Astrocyte (in vitro differentiated cells and primary cell): ENCODE measurements at regions not wholly inside any gene's neighbourhood (a gene's known extent, or its start where the extent isn't known, plus 50 kb on each side); places are given as distances from the start of the nearest gene placed in this dataset.

Experiments used
- DNase-seq: peaks from one replicate; pipeline ENCODE4 v3.0.0-alpha.2; 2010; ENCODE audit warnings: low read depth
- FAIRE-seq: peaks from 2 replicates; lab custom pipeline; 2011; peaks lifted over from hg19 to GRCh38; lab: Jason Lieb, UNC
- H2AFZ ChIP-seq: 2 replicates; pipeline ENCODE4 v1.6.0; 2012; ENCODE audit warnings: low read depth, low read length, inconsistent platforms
- H3K27ac ChIP-seq: 2 replicates; pipeline ENCODE4 v1.5.1; 2011; ENCODE audit warnings: low read depth, low read length, inconsistent platforms
- H3K27me3 ChIP-seq: 2 replicates; pipeline ENCODE4 v1.6.0; 2011; ENCODE audit warnings: low read length, inconsistent platforms; ENCODE audit not compliant: insufficient read depth
- H3K36me3 ChIP-seq: 2 replicates; pipeline ENCODE4 v1.5.1; 2011; ENCODE audit warnings: low read length, inconsistent platforms; ENCODE audit not compliant: insufficient read depth
- H3K4me1 ChIP-seq: 2 replicates; pipeline ENCODE4 v1.5.1; 2011; ENCODE audit warnings: low read length, inconsistent platforms; ENCODE audit not compliant: insufficient read depth
- H3K4me2 ChIP-seq: 2 replicates; pipeline ENCODE4 v1.6.0; 2012; ENCODE audit warnings: low read length, inconsistent platforms
- H3K4me3 ChIP-seq: 2 replicates; pipeline ENCODE4 v1.5.1; 2011; ENCODE audit warnings: low read depth, mild to moderate bottlenecking, low read length, inconsistent platforms; ENCODE audit not compliant: insufficient read depth
- H3K79me2 ChIP-seq: 2 replicates; pipeline ENCODE4 v1.6.0; 2012; ENCODE audit warnings: mild to moderate bottlenecking, low read length, inconsistent platforms; ENCODE audit not compliant: insufficient read depth
- H3K9ac ChIP-seq: 2 replicates; pipeline ENCODE4 v1.6.0; 2012; ENCODE audit warnings: mild to moderate bottlenecking, low read length, inconsistent platforms
- H3K9me3 ChIP-seq: 2 replicates; pipeline ENCODE4 v1.5.1; 2012; ENCODE audit warnings: low read depth, mild to moderate bottlenecking, low read length, inconsistent platforms; ENCODE audit not compliant: insufficient read depth
- H4K20me1 ChIP-seq: 2 replicates; pipeline ENCODE4 v1.6.0; 2012; ENCODE audit warnings: low read length, inconsistent platforms; ENCODE audit not compliant: insufficient read depth
- H3K27ac Mint-ChIP-seq: one replicate; pipeline ENCODE4 v1.8.0; 2021; ENCODE audit warnings: mild to moderate bottlenecking, mixed read lengths; ENCODE audit not compliant: unreplicated experiment
- H3K27me3 Mint-ChIP-seq: one replicate; pipeline ENCODE4 v1.8.0; 2021; ENCODE audit warnings: low read depth, mixed read lengths; ENCODE audit not compliant: unreplicated experiment
- H3K36me3 Mint-ChIP-seq: one replicate; pipeline ENCODE4 v1.8.0; 2021; ENCODE audit warnings: low read depth, mixed read lengths; ENCODE audit not compliant: unreplicated experiment
- H3K4me1 Mint-ChIP-seq: one replicate; pipeline ENCODE4 v1.8.0; 2021; ENCODE audit warnings: low read depth, mixed read lengths; ENCODE audit not compliant: unreplicated experiment
- H3K4me3 Mint-ChIP-seq: one replicate; pipeline ENCODE4 v1.8.0; 2021; ENCODE audit warnings: mild to moderate bottlenecking, moderate library complexity, mixed read lengths; ENCODE audit not compliant: unreplicated experiment
- H3K9me3 Mint-ChIP-seq: one replicate; pipeline ENCODE4 v1.8.0; 2021; ENCODE audit warnings: mild to moderate bottlenecking, mixed read lengths; ENCODE audit not compliant: unreplicated experiment
- EZH2 ChIP-seq: IDR thresholded peaks from 2 replicates; pipeline ENCODE4 v1.6.1; 2012; ENCODE audit warnings: mild to moderate bottlenecking, low read length, inconsistent platforms; ENCODE audit not compliant: insufficient read depth
- TF ChIP-seq, protein P1 (sequence below): IDR thresholded peaks from 2 replicates; pipeline ENCODE4 v1.5.1; 2011; ENCODE audit warnings: low read depth, mild to moderate bottlenecking, inconsistent platforms, low read length, moderate library complexity; ENCODE audit not compliant: insufficient read depth

DNA sequence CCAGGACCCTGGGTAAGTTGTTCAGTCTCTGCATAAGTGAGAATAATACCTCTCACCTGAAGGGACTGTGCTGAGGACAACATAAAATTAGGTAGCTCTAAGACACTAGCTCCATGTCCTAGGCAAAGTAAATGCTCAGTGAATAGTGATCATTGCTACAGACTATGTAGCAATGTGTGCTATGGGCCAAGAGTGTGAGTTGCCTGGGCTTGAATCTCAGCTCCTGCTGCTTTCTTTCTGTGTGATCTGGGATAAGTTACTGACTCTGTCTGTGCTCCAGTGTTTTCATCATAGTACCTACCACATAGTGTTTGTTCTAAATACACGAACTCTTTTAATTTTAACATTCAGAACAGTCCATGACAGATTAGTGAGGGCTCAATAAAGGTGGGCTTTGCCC is 81.1 kb upstream of the MFGE8 start:
- Histone ChIP-seq H4K20me1 (no peaks in the 10 kb centered on the region), H3K9ac (no peak overlapping the region), H3K4me3 (no peak overlapping the region), H3K27ac (no peak overlapping the region), H2AFZ (no peak overlapping the region), H3K27me3 (no peaks in the 10 kb centered on the region), H3K36me3 (no peaks in the 10 kb centered on the region), H3K9me3 (no peaks in the 10 kb centered on the region), H3K4me1 (peaks cover 10% of the 10 kb centered on the region), H3K4me2 (no peak overlapping the region), H3K79me2 (no peaks in the 10 kb centered on the region)
- H3K4me3 Mint-ChIP-seq = no peak overlapping the region
- H3K36me3 Mint-ChIP-seq = no peaks in the 10 kb centered on the region
- peaks cover 28% of the 10 kb centered on the region for H3K4me1 Mint-ChIP-seq
- FAIRE-seq (no peak), DNase-seq (no peak)
- TF ChIP-seq EZH2 = no peak
- TF ChIP-seq, protein P1, sequence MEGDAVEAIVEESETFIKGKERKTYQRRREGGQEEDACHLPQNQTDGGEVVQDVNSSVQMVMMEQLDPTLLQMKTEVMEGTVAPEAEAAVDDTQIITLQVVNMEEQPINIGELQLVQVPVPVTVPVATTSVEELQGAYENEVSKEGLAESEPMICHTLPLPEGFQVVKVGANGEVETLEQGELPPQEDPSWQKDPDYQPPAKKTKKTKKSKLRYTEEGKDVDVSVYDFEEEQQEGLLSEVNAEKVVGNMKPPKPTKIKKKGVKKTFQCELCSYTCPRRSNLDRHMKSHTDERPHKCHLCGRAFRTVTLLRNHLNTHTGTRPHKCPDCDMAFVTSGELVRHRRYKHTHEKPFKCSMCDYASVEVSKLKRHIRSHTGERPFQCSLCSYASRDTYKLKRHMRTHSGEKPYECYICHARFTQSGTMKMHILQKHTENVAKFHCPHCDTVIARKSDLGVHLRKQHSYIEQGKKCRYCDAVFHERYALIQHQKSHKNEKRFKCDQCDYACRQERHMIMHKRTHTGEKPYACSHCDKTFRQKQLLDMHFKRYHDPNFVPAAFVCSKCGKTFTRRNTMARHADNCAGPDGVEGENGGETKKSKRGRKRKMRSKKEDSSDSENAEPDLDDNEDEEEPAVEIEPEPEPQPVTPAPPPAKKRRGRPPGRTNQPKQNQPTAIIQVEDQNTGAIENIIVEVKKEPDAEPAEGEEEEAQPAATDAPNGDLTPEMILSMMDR = no peak
- H3K27ac Mint-ChIP-seq = no peak overlapping the region
- H3K27me3 Mint-ChIP-seq = peaks cover 4% of the 10 kb centered on the region
- no peaks in the 10 kb centered on the region for H3K9me3 Mint-ChIP-seq

DNA sequence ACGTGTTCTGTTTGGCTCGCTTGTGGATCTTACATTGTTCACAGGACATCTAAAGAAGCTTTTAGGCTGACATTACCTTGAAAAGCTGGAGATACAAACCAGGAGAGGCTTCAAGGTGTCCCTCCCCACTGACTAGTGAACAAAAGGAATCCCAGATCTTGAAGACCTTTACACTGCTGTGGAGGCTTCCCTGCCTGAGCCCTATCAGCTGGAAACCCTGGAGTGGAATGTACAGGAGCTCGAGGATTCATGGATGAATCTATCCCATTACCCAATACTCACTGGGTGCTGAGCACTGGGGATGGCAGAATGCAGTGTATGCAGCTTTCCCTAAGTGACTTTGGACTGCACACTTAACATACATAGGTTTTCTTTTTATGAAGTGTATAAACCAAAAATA is 82.3 kb upstream of the MFGE8 start:
- Histone ChIP-seq H3K4me1 (peaks cover under 1% of the 10 kb centered on the region), H3K4me2 (no peak overlapping the region), H3K9me3 (no peaks in the 10 kb centered on the region), H2AFZ (peak overlapping the region; percentile 16), H3K27ac (no peak overlapping the region), H3K9ac (no peak overlapping the region), H3K4me3 (no peak overlapping the region), H4K20me1 (no peaks in the 10 kb centered on the region), H3K36me3 (no peaks in the 10 kb centered on the region), H3K27me3 (no peaks in the 10 kb centered on the region), H3K79me2 (no peaks in the 10 kb centered on the region)
- H3K27me3 Mint-ChIP-seq = peaks cover 4% of the 10 kb centered on the region
- no peak for FAIRE-seq
- peaks cover 20% of the 10 kb centered on the region for H3K4me1 Mint-ChIP-seq
- DNase-seq = no peak
- H3K27ac Mint-ChIP-seq = no peak overlapping the region
- H3K9me3 Mint-ChIP-seq = no peaks in the 10 kb centered on the region
- no peak overlapping the region for H3K4me3 Mint-ChIP-seq
- no peaks in the 10 kb centered on the region for H3K36me3 Mint-ChIP-seq
- TF ChIP-seq, protein P1 = no peak

DNA sequence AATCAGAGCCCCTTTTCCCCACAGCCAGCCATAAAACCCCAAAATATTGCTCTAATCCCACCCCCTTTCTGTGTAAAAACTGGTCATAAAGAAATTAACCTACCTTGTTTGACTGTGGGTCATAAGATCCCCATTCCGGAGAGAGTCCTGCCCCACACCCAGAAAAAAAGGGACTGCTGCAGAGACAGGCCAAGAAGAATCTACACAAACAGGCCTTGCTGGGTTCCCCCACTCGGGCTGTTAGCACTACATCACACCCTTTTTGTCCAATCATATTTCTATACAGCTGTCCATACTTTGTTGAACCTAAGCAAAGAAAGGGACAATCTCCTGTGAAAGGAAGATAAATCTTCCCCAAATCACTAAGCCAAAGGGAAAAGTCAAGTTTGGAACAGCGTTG is 84.4 kb upstream of the MFGE8 start:
- Histone ChIP-seq H3K9me3 (no peaks in the 10 kb centered on the region), H3K27me3 (no peaks in the 10 kb centered on the region), H3K4me2 (no peak overlapping the region), H3K4me1 (peaks cover 10% of the 10 kb centered on the region), H3K36me3 (no peaks in the 10 kb centered on the region), H3K79me2 (no peaks in the 10 kb centered on the region), H4K20me1 (no peaks in the 10 kb centered on the region), H3K4me3 (no peak overlapping the region), H2AFZ (no peak overlapping the region), H3K27ac (no peak overlapping the region), H3K9ac (no peak overlapping the region)
- Mint-ChIP-seq H3K9me3 (no peaks in the 10 kb centered on the region), H3K36me3 (no peaks in the 10 kb centered on the region), H3K4me1 (peaks cover 15% of the 10 kb centered on the region), H3K4me3 (no peak overlapping the region), H3K27me3 (peaks cover 4% of the 10 kb centered on the region), H3K27ac (no peak overlapping the region)
- DNase-seq = no peak
- FAIRE-seq = no peak
- TF ChIP-seq, protein P1 = no peak
- TF ChIP-seq EZH2 = no peak
